OCI-LY7 (cell line): ENCODE measurements at regions not wholly inside any gene's neighbourhood (a gene's known extent, or its start where the extent isn't known, plus 50 kb on each side); places are given as distances from the start of the nearest gene placed in this dataset.

Experiments used
- EZH2phosphoT487 ChIP-seq: fragments of 200-600 bp; sonication (generic); IDR thresholded peaks from 2 replicates; pipeline ENCODE4 v1.6.1; 2018; ENCODE audit warnings: low read depth, borderline replicate concordance, mild to moderate bottlenecking, mixed run types, antibody characterized with exemption, low read length, moderate library complexity, mixed read lengths
- TF ChIP-seq, protein P1 (sequence below): fragments of 200-600 bp; sonication (generic); conservative IDR thresholded peaks from 2 replicates; pipeline ENCODE4 v1.5.1; 2014; ENCODE audit warnings: mild to moderate bottlenecking, antibody characterized with exemption, low read length, moderate library complexity, mixed read lengths

- TF ChIP-seq, protein P1, sequence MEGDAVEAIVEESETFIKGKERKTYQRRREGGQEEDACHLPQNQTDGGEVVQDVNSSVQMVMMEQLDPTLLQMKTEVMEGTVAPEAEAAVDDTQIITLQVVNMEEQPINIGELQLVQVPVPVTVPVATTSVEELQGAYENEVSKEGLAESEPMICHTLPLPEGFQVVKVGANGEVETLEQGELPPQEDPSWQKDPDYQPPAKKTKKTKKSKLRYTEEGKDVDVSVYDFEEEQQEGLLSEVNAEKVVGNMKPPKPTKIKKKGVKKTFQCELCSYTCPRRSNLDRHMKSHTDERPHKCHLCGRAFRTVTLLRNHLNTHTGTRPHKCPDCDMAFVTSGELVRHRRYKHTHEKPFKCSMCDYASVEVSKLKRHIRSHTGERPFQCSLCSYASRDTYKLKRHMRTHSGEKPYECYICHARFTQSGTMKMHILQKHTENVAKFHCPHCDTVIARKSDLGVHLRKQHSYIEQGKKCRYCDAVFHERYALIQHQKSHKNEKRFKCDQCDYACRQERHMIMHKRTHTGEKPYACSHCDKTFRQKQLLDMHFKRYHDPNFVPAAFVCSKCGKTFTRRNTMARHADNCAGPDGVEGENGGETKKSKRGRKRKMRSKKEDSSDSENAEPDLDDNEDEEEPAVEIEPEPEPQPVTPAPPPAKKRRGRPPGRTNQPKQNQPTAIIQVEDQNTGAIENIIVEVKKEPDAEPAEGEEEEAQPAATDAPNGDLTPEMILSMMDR = no peak
- no peak for TF ChIP-seq EZH2phosphoT487
Observed at GRCh38 chr12:46678426-46678825, 147.4 kb downstream of the SLC38A4 start.
